Keratinocyte (primary cell): ENCODE measurements at regions not wholly inside any gene's neighbourhood (a gene's known extent, or its start where the extent isn't known, plus 50 kb on each side); places are given as distances from the start of the nearest gene placed in this dataset.

Source experiments
- DNase-seq: peaks from one replicate; pipeline ENCODE4 v3.0.0-alpha.2; 2011; ENCODE audit warnings: low read depth, missing footprints, low spot score
- FAIRE-seq: peaks from 2 replicates; lab custom pipeline; 2011; peaks lifted over from hg19 to GRCh38; lab: Jason Lieb, UNC
- H2AFZ ChIP-seq: 2 replicates; pipeline ENCODE4 v1.6.0; 2012; ENCODE audit warnings: low read length, control low read depth, inconsistent platforms; ENCODE audit not compliant: control insufficient read depth
- H3K27ac ChIP-seq: 2 replicates; pipeline ENCODE4 v1.5.1; 2011; ENCODE audit warnings: low read length; ENCODE audit not compliant: control insufficient read depth, insufficient read depth
- H3K27me3 ChIP-seq: 3 replicates; pipeline ENCODE4 v1.6.0; 2011; ENCODE audit warnings: low read length; ENCODE audit not compliant: control insufficient read depth, insufficient read depth; ENCODE audit errors: extremely low read depth
- H3K36me3 ChIP-seq, 2 experiments: 2 replicates in 1 of 2; 3 replicates in 1 of 2; pipeline ENCODE4 v1.5.1; 2011; ENCODE audit warnings: low read length in 2 of 2, mild to moderate bottlenecking in 1 of 2; ENCODE audit not compliant: control insufficient read depth in 2 of 2, insufficient read depth in 2 of 2; ENCODE audit errors: extremely low read depth in 1 of 2
- H3K4me1 ChIP-seq: 3 replicates; pipeline ENCODE4 v1.5.1; 2011; ENCODE audit warnings: low read length; ENCODE audit not compliant: control insufficient read depth, insufficient read depth; ENCODE audit errors: extremely low read depth
- H3K4me2 ChIP-seq: 3 replicates; pipeline ENCODE4 v1.6.0; 2011; ENCODE audit warnings: low read depth, low read length; ENCODE audit not compliant: control insufficient read depth, insufficient read depth; ENCODE audit errors: extremely low read depth
- H3K4me3 ChIP-seq, 3 experiments: fragments of 200-600 bp in 1 of 3; sonication (generic) in 1 of 3; 2 replicates in 2 of 3; 3 replicates in 1 of 3; pipeline ENCODE4 v1.5.1; 2011 to 2016; ENCODE audit warnings: low read length in 3 of 3, mild to moderate bottlenecking in 3 of 3, control low read depth in 2 of 3, inconsistent platforms in 1 of 3, low read depth in 1 of 3, mixed read lengths in 1 of 3, mixed run types in 1 of 3, moderate library complexity in 1 of 3; ENCODE audit not compliant: control insufficient read depth in 2 of 3, insufficient read depth in 2 of 3; ENCODE audit errors: extremely low read depth in 1 of 3
- H3K79me2 ChIP-seq: 2 replicates; pipeline ENCODE4 v1.6.0; 2012; ENCODE audit warnings: low read length; ENCODE audit not compliant: control insufficient read depth, insufficient read depth
- H3K9ac ChIP-seq: 3 replicates; pipeline ENCODE4 v1.6.0; 2011; ENCODE audit warnings: low read length; ENCODE audit not compliant: control insufficient read depth, insufficient read depth; ENCODE audit errors: extremely low read depth
- H3K9me1 ChIP-seq: 3 replicates; pipeline ENCODE4 v1.6.0; 2011; ENCODE audit warnings: low read length; ENCODE audit not compliant: control insufficient read depth, insufficient read depth; ENCODE audit errors: extremely low read depth
- H3K9me3 ChIP-seq: 2 replicates; pipeline ENCODE4 v1.5.1; 2012; ENCODE audit warnings: low read depth, low read length; ENCODE audit not compliant: control insufficient read depth
- H4K20me1 ChIP-seq: 3 replicates; pipeline ENCODE4 v1.6.0; 2011; ENCODE audit warnings: low read length; ENCODE audit not compliant: control insufficient read depth, insufficient read depth; ENCODE audit errors: extremely low read depth
- CTCF ChIP-seq, 3 experiments: IDR thresholded peaks in 1 of 3; conservative IDR thresholded peaks in 1 of 3; optimal IDR thresholded peaks in 1 of 3; 2 replicates in 2 of 3; 3 replicates in 1 of 3; pipeline versions ENCODE3 to v1.5.1; 2011; ENCODE audit warnings: low read length in 3 of 3, mild to moderate bottlenecking in 3 of 3, moderate library complexity in 2 of 3, control low read depth in 1 of 3, inconsistent platforms in 1 of 3; ENCODE audit not compliant: insufficient read depth in 2 of 3; ENCODE audit errors: extremely low read depth in 1 of 3
- EZH2 ChIP-seq: IDR thresholded peaks from one replicate; pipeline ENCODE4 v1.6.1; 2012; ENCODE audit warnings: inconsistent platforms, mild to moderate bottlenecking, low read length, moderate library complexity
- dilution Hi-C: fragments of 300-500 bp; cut with MboI; formaldehyde crosslinking; loops from one replicate; pipeline ENCODE4 v1.7.0; 2020; ENCODE audit warnings: low sequenced_read_pairs; ENCODE audit not compliant: extremely low pct_ligation_motif_present

DNA sequence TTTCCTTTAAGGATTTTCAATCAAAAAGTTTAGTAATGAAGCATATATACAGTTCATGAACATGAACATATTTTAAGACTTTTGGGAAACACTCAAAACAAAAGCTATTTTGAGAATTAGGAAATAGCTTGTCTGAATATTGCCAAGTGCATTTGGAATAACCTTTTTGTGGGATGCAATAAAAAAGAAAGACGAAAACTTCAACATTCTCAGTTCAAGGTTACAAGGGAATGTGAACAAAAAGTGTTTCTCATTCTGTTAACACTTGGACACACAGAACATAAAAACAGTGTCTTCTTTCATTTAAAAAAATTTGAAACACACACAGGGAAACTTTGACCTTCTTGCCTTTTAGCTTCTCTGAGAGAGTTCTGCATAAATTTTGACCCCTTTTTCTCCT, 72.7 kb upstream of the TCF21 start:
- FAIRE-seq, result no peak
- no peak for DNase-seq
- dilution Hi-C loops, result no loop called here
- H3K9ac ChIP-seq, result no peak overlapping the region
- H2AFZ ChIP-seq, result no peak overlapping the region
- no peaks in the 10 kb centered on the region for H3K27me3 ChIP-seq
- H3K36me3 ChIP-seq, result no peaks in the 10 kb centered on the region
- H3K4me3 ChIP-seq, result no peak overlapping the region
- H3K4me1 ChIP-seq, result no peaks in the 10 kb centered on the region
- no peak overlapping the region for H3K4me2 ChIP-seq
- no peaks in the 10 kb centered on the region for H3K9me3 ChIP-seq
- no peaks in the 10 kb centered on the region for H3K79me2 ChIP-seq
- H4K20me1 ChIP-seq, result no peaks in the 10 kb centered on the region
- TF ChIP-seq CTCF (optimal IDR thresholded peaks at IDR 0.05 in 1 of 3, IDR thresholded peaks at IDR 0.05 in 1 of 3, conservative IDR thresholded peaks at IDR 0.05 in 1 of 3; ENCODE audit: extremely low read depth in 1 of 3, insufficient read depth in 2 of 3, low read length in 3 of 3) (no peak), EZH2 (no peak)
- no peaks in the 10 kb centered on the region for H3K9me1 ChIP-seq
- no peak overlapping the region for H3K27ac ChIP-seq

DNA sequence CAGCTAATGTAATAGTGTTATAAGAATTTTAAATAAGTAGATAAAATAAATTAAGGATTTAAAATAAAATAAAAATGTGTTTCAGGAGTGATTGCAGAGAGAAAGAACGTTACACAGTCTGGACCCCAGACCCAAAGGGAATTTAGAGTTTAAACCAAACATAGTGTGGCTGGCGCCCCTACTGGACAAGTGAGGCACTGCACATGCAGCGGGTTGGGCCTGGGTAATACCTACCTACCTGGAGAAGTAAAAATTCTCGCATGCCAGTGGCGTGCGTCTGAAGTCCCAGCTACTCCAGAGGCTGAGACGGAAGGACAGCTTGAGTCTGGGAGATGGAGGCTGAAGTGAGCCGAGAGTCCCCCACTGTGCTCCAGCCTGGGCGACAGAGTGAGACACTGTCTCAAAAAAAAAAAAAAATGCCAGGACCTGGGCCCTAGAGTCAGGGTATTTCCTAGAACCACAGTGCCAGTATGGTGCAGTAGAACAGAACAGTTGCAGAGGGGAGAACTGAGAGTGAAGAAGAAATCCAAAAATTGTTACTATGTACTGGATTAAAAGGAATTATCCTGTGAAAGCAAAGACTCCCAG, 71.4 kb upstream of the TCF21 start:
- dilution Hi-C loops, result no loop called here
- H3K9me3 ChIP-seq, result no peaks in the 10 kb centered on the region
- no peak for FAIRE-seq

More for the DNA sequence above, 71.4 kb upstream of the TCF21 start:
- H3K79me2 ChIP-seq, result no peaks in the 10 kb centered on the region
- H3K9ac ChIP-seq, result no peak overlapping the region
- no peak overlapping the region for H2AFZ ChIP-seq
- no peaks in the 10 kb centered on the region for H3K36me3 ChIP-seq
- H3K27me3 ChIP-seq, result no peaks in the 10 kb centered on the region
- H4K20me1 ChIP-seq, result no peaks in the 10 kb centered on the region
- no peak for DNase-seq
- H3K4me3 ChIP-seq, result no peak overlapping the region
- H3K4me1 ChIP-seq, result no peaks in the 10 kb centered on the region
- peak; percentile 63 to 69 (median 67) for TF ChIP-seq CTCF (optimal IDR thresholded peaks at IDR 0.05 in 1 of 3, IDR thresholded peaks at IDR 0.05 in 1 of 3, conservative IDR thresholded peaks at IDR 0.05 in 1 of 3; ENCODE audit: extremely low read depth in 1 of 3, insufficient read depth in 2 of 3, low read length in 3 of 3)
- no peak for TF ChIP-seq EZH2
- no peak overlapping the region for H3K4me2 ChIP-seq
- no peak overlapping the region for H3K27ac ChIP-seq
- no peaks in the 10 kb centered on the region for H3K9me1 ChIP-seq
